Esophagus muscularis mucosa (tissue), 3 donors: ENCODE measurements at regions not wholly inside any gene's neighbourhood (a gene's known extent, or its start where the extent isn't known, plus 50 kb on each side); places are given as distances from the start of the nearest gene placed in this dataset.

Experiments
- CTCF ChIP-seq, 3 experiments: fragments of 200-600 bp in 2 of 3; fragments of 450-650 bp in 1 of 3; sonication (generic) in 2 of 3; IDR thresholded peaks; one replicate each; pipeline ENCODE4 v1.5.1; 2017 to 2019; ENCODE audit warnings: antibody characterized with exemption in 3 of 3, mild to moderate bottlenecking in 2 of 3, moderate library complexity in 1 of 3
- EP300 ChIP-seq: sonication (generic); formaldehyde crosslinking; IDR thresholded peaks from one replicate; pipeline ENCODE4 v1.6.1; 2017; ENCODE audit warnings: antibody characterized with exemption

- TF ChIP-seq CTCF (IDR thresholded peaks at IDR 0.05) (no peak), EP300 (no peak)
Observed at GRCh38 chr11:92890846-92891245, 78.6 kb upstream of the MTNR1B start.
